Islet precursor cell (in vitro differentiated cells): ENCODE measurements at regions not wholly inside any gene's neighbourhood (a gene's known extent, or its start where the extent isn't known, plus 50 kb on each side); places are given as distances from the start of the nearest gene placed in this dataset.
"Not testable (repeated sequence)": the region's sequence is repeated elsewhere in the genome, so short reads cannot be mapped to it uniquely, and the experiment has no call there.

Source experiments
- DNase-seq: peaks from one replicate; pipeline ENCODE4 v3.0.0-alpha.2; 2018

- DNase-seq, result no peak
These were observed 139.6 kb downstream of the MYLK4 start for GRCh38 chr6:2611092-2611491.

GRCh38 chr6:2608503-2608902, 142.2 kb downstream of the MYLK4 start:
- DNase-seq, result no peak

GRCh38 chr6:2600363-2600762, 150.4 kb downstream of the MYLK4 start:
- DNase-seq, result no peak

GRCh38 chr6:2599817-2600216, 150.9 kb downstream of the MYLK4 start:
- no peak for DNase-seq

- no peak for DNase-seq
These were observed 151.9 kb downstream of the MYLK4 start for GRCh38 chr6:2598867-2599266.

- no peak for DNase-seq
These were observed 152.7 kb downstream of the MYLK4 start for GRCh38 chr6:2597991-2598390.

GRCh38 chr6:2597457-2597856, 153.3 kb downstream of the MYLK4 start:
- DNase-seq, result not testable (repeated sequence)

- DNase-seq, result no peak
These were observed 154.5 kb downstream of the MYLK4 start for GRCh38 chr6:2596222-2596621.

GRCh38 chr6:2594868-2595267, 155.9 kb downstream of the MYLK4 start:
- no peak for DNase-seq

GRCh38 chr6:2593167-2593566, 157.6 kb downstream of the MYLK4 start:
- DNase-seq, result no peak

GRCh38 chr6:2589171-2589661, 161.5 kb downstream of the MYLK4 start:
- peak; percentile 78 for DNase-seq

GRCh38 chr6:2583459-2583858, 167.3 kb downstream of the MYLK4 start:
- no peak for DNase-seq

GRCh38 chr6:2582268-2582667, 168.5 kb downstream of the MYLK4 start:
- DNase-seq, result no peak

- DNase-seq, result no peak
These were observed 169.1 kb downstream of the MYLK4 start for GRCh38 chr6:2581611-2582010.

- DNase-seq, result no peak
These were observed 169.7 kb downstream of the MYLK4 start for GRCh38 chr6:2581011-2581410.

- no peak for DNase-seq
These were observed 170.7 kb downstream of the MYLK4 start for GRCh38 chr6:2579804-2580570.

GRCh38 chr6:2579241-2579761, 171.4 kb downstream of the MYLK4 start:
- peak; percentile 77 for DNase-seq

- DNase-seq, result no peak
These were observed 172.0 kb downstream of the MYLK4 start for GRCh38 chr6:2578767-2579166.

- no peak for DNase-seq
These were observed 174.2 kb downstream of the MYLK4 start for GRCh38 chr6:2576499-2576898.

GRCh38 chr6:2575236-2575635, 175.5 kb downstream of the MYLK4 start:
- DNase-seq, result no peak

- DNase-seq, result not testable (repeated sequence)
These were observed 181.3 kb downstream of the MYLK4 start for GRCh38 chr6:2569420-2569819.

- DNase-seq, result no peak
These were observed 184.7 kb downstream of the MYLK4 start for GRCh38 chr6:2566048-2566447.

GRCh38 chr6:2565499-2565898, 185.2 kb downstream of the MYLK4 start:
- no peak for DNase-seq

GRCh38 chr6:2563635-2564034, 187.1 kb downstream of the MYLK4 start:
- DNase-seq, result no peak
